GM21367 (cell line): ENCODE measurements at regions not wholly inside any gene's neighbourhood (a gene's known extent, or its start where the extent isn't known, plus 50 kb on each side); places are given as distances from the start of the nearest gene placed in this dataset.
"Not testable (repeated sequence)": the region's sequence is repeated elsewhere in the genome, so short reads cannot be mapped to it uniquely, and the experiment has no call there.

ENCODE experiments used
- ATAC-seq: cut with Tn5 transposase; IDR thresholded peaks from one replicate; pipeline ENCODE4 v1.9.1; 2021; ENCODE audit not compliant: unreplicated experiment

- no peak for ATAC-seq
Observed at GRCh38 chr4:33996075-33996718, 2248.1 kb downstream of the ARAP2 start.

- no peak for ATAC-seq
Observed at GRCh38 chr4:33998291-33998690, 2246.0 kb downstream of the ARAP2 start.

- ATAC-seq: no peak
Observed at GRCh38 chr4:34000356-34000755, 2244.0 kb downstream of the ARAP2 start.

GRCh38 chr4:34006540-34006939, 2237.8 kb downstream of the ARAP2 start:
- ATAC-seq: not testable (repeated sequence)

- no peak for ATAC-seq
Observed at GRCh38 chr4:34009951-34010350, 2234.4 kb downstream of the ARAP2 start.

GRCh38 chr4:34010751-34011519, 2233.4 kb downstream of the ARAP2 start:
- ATAC-seq: no peak

- no peak for ATAC-seq
Observed at GRCh38 chr4:34035225-34035624, 2209.1 kb downstream of the ARAP2 start.

- no peak for ATAC-seq
Observed at GRCh38 chr4:34037280-34037679, 2207.0 kb downstream of the ARAP2 start.

- no peak for ATAC-seq
Observed at GRCh38 chr4:34039766-34040165, 2204.5 kb downstream of the ARAP2 start.

GRCh38 chr4:34043131-34043530, 2201.2 kb downstream of the ARAP2 start:
- ATAC-seq: no peak

GRCh38 chr4:34046580-34046979, 2197.7 kb downstream of the ARAP2 start:
- no peak for ATAC-seq

- ATAC-seq: no peak
Observed at GRCh38 chr4:34047363-34047762, 2197.0 kb downstream of the ARAP2 start.

- ATAC-seq: no peak
Observed at GRCh38 chr4:34066126-34066525, 2178.2 kb downstream of the ARAP2 start.

GRCh38 chr4:34091451-34091850, 2152.9 kb downstream of the ARAP2 start:
- ATAC-seq: no peak

- no peak for ATAC-seq
Observed at GRCh38 chr4:34094114-34094513, 2150.2 kb downstream of the ARAP2 start.

GRCh38 chr4:34105311-34105710, 2139.0 kb downstream of the ARAP2 start:
- no peak for ATAC-seq

GRCh38 chr4:34108391-34108790, 2135.9 kb downstream of the ARAP2 start:
- ATAC-seq: no peak

- no peak for ATAC-seq
Observed at GRCh38 chr4:34112573-34112972, 2131.7 kb downstream of the ARAP2 start.

GRCh38 chr4:34138385-34138784, 2105.9 kb downstream of the ARAP2 start:
- ATAC-seq: no peak

- ATAC-seq: no peak
Observed at GRCh38 chr4:34139346-34139745, 2105.0 kb downstream of the ARAP2 start.

GRCh38 chr4:34148322-34148908, 2095.9 kb downstream of the ARAP2 start:
- ATAC-seq: no peak

GRCh38 chr4:34157547-34157946, 2086.8 kb downstream of the ARAP2 start:
- ATAC-seq: no peak
